Neural cell (in vitro differentiated cells): ENCODE measurements at regions not wholly inside any gene's neighbourhood (a gene's known extent, or its start where the extent isn't known, plus 50 kb on each side); places are given as distances from the start of the nearest gene placed in this dataset.
A peak's percentile ranks its signal among the peaks of the same experiment; 100 is the strongest.

Experiments
- H2AFZ ChIP-seq: fragments of 200-600, 300-800 bp; sonication (generic), shearing (Covaris generic); 2 replicates; pipeline ENCODE4 v1.6.0; 2014; ENCODE audit warnings: low read depth, mild to moderate bottlenecking, antibody characterized with exemption, low read length, moderate library complexity
- H3F3A ChIP-seq: fragments of 200-600 bp; shearing (Covaris generic); 2 replicates; pipeline ENCODE4 v1.6.1; 2016; ENCODE audit warnings: mild to moderate bottlenecking, moderate library complexity, mixed read lengths, antibody characterized with exemption, low read length; ENCODE audit not compliant: insufficient read depth, poor library complexity, severe bottlenecking
- H3K27ac ChIP-seq: fragments of 200-600, 300-800 bp; sonication (generic), shearing (Covaris generic); 2 replicates; pipeline ENCODE4 v1.5.1; 2014; ENCODE audit warnings: mild to moderate bottlenecking, low read length, moderate library complexity
- H3K27me3 ChIP-seq: fragments of 300-800, 200-600 bp; sonication (generic), shearing (Covaris generic); 2 replicates; pipeline ENCODE4 v1.6.0; 2014; ENCODE audit warnings: mild to moderate bottlenecking, low read depth, low read length, moderate library complexity; ENCODE audit not compliant: insufficient read depth
- H3K36me3 ChIP-seq: fragments of 300-800, 200-600 bp; sonication (generic), shearing (Covaris generic); 2 replicates; pipeline ENCODE4 v1.5.1; 2014; ENCODE audit warnings: mild to moderate bottlenecking, antibody characterized with exemption, low read length, moderate library complexity; ENCODE audit not compliant: insufficient read depth
- H3K4me2 ChIP-seq: fragments of 300-800, 200-600 bp; sonication (generic), shearing (Covaris generic); 2 replicates; pipeline ENCODE4 v1.6.0; 2014; ENCODE audit warnings: mild to moderate bottlenecking, low read length
- H3K4me3 ChIP-seq: fragments of 300-800, 200-600 bp; sonication (generic), shearing (Covaris generic); 2 replicates; pipeline ENCODE4 v1.5.1; 2014; ENCODE audit warnings: mild to moderate bottlenecking, low read length, moderate library complexity
- H3K79me2 ChIP-seq: fragments of 200-600 bp; shearing (Covaris generic); replicated peaks from 2 replicates; pipeline ENCODE4 v1.6.0; 2014; ENCODE audit warnings: mild to moderate bottlenecking, low read length, moderate library complexity; ENCODE audit not compliant: insufficient read depth
- H3K9ac ChIP-seq: fragments of 300-800, 200-600 bp; sonication (generic), shearing (Covaris generic); 2 replicates; pipeline ENCODE4 v1.6.1; 2016; ENCODE audit warnings: mild to moderate bottlenecking, low read length, mixed read lengths
- H3K9me2 ChIP-seq: fragments of 200-600 bp; shearing (Covaris generic); 2 replicates; pipeline ENCODE4 v1.6.1; 2016; ENCODE audit warnings: mild to moderate bottlenecking, low read length, mixed read lengths; ENCODE audit not compliant: insufficient read depth
- H3K9me3 ChIP-seq: fragments of 200-600, 300-800 bp; sonication (generic), shearing (Covaris generic); 2 replicates; pipeline ENCODE4 v1.6.1; 2016; ENCODE audit warnings: mild to moderate bottlenecking, mixed run types, low read length, moderate library complexity, mixed read lengths
- H4K20me1 ChIP-seq: fragments of 200-600 bp; shearing (Covaris generic); 2 replicates; pipeline ENCODE4 v1.6.1; 2016; ENCODE audit warnings: mild to moderate bottlenecking, mixed run types; ENCODE audit not compliant: insufficient read depth
- CTCF ChIP-seq: fragments of 450-650 bp; IDR thresholded peaks from 2 replicates; pipeline ENCODE4 v1.5.1; 2014; ENCODE audit warnings: antibody characterized with exemption, mild to moderate bottlenecking, moderate library complexity; ENCODE audit not compliant: poor library complexity, severe bottlenecking
- EP300 ChIP-seq: fragments of 450-650 bp; conservative IDR thresholded peaks from 2 replicates; pipeline ENCODE4 v1.6.1; 2014; ENCODE audit warnings: antibody characterized with exemption, mild to moderate bottlenecking, moderate library complexity; ENCODE audit not compliant: poor library complexity, severe bottlenecking
- EZH2 ChIP-seq: fragments of 200-600, 300-800 bp; shearing (Covaris generic), sonication (generic); IDR thresholded peaks from 2 replicates; pipeline ENCODE4 v1.6.1; 2014; ENCODE audit warnings: antibody characterized with exemption, low read length, borderline replicate concordance, mild to moderate bottlenecking; ENCODE audit not compliant: insufficient read depth, poor library complexity, severe bottlenecking
- MXI1 ChIP-seq: fragments of 450-650 bp; conservative IDR thresholded peaks from 2 replicates; pipeline ENCODE4 v1.6.1; 2014; ENCODE audit warnings: antibody characterized with exemption, mild to moderate bottlenecking; ENCODE audit not compliant: poor library complexity, severe bottlenecking
- POLR2AphosphoS5 ChIP-seq: IDR thresholded peaks from 2 replicates; pipeline ENCODE4 v1.6.1; 2012
- RAD21 ChIP-seq: fragments of 450-650 bp; conservative IDR thresholded peaks from 2 replicates; pipeline ENCODE4 v1.6.1; 2014; ENCODE audit warnings: antibody characterized with exemption, mild to moderate bottlenecking, moderate library complexity
- SMC3 ChIP-seq: fragments of 450-650 bp; conservative IDR thresholded peaks from 2 replicates; pipeline ENCODE4 v1.6.1; 2014; ENCODE audit warnings: antibody characterized with exemption, mild to moderate bottlenecking, moderate library complexity; ENCODE audit not compliant: poor library complexity
- TAF1 ChIP-seq: IDR thresholded peaks from 2 replicates; pipeline ENCODE4 v1.6.1; 2012; ENCODE audit warnings: low read depth
- TF ChIP-seq, protein P1 (sequence below): IDR thresholded peaks from 2 replicates; pipeline ENCODE4 v1.6.1; 2012; ENCODE audit warnings: borderline replicate concordance

DNA sequence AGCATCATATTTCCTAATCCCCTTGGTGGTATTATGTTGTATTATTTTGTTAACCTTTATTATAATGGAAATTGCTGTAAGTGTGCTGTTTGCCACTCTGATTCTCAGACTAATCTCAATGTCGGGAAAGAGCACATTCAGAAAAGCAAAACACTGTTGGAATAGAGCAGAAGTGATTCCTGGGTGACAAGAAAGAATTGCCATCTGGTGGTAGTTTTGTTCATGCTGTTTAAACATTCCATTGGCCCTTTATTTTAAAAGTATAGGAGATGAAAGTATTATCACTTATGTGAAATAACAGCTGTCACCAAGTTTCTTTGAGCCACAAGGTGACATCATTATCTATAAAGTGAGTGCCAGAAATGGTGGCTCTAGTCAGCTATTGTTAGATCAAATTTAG, 301.3 kb upstream of the SGCD start:
- H3K9me2 ChIP-seq, result no peaks in the 10 kb centered on the region
- no peaks in the 10 kb centered on the region for H3K9me3 ChIP-seq
- H4K20me1 ChIP-seq, result no peaks in the 10 kb centered on the region
- peak; percentile 47 for TF ChIP-seq RAD21
- TF ChIP-seq CTCF, result peak; percentile 43
- peak; percentile 59 for TF ChIP-seq SMC3
- no peak for TF ChIP-seq MXI1
- no peak for TF ChIP-seq EP300
- no peaks in the 10 kb centered on the region for H3K27me3 ChIP-seq
- H3K36me3 ChIP-seq, result no peaks in the 10 kb centered on the region
- H3K27ac ChIP-seq, result no peak overlapping the region
- H3K79me2 ChIP-seq, result no peaks in the 10 kb centered on the region
- no peak overlapping the region for H3K9ac ChIP-seq
- H2AFZ ChIP-seq, result no peak overlapping the region
- H3K4me3 ChIP-seq, result no peak overlapping the region
- H3K4me2 ChIP-seq, result no peak overlapping the region
- H3F3A ChIP-seq, result no peaks in the 10 kb centered on the region

- Histone ChIP-seq H3K4me2 (no peak overlapping the region), H4K20me1 (no peaks in the 10 kb centered on the region), H3K9ac (no peak overlapping the region), H2AFZ (no peak overlapping the region), H3K27ac (no peak overlapping the region), H3K27me3 (no peaks in the 10 kb centered on the region), H3K9me3 (no peaks in the 10 kb centered on the region), H3F3A (no peaks in the 10 kb centered on the region), H3K9me2 (no peaks in the 10 kb centered on the region), H3K36me3 (no peaks in the 10 kb centered on the region), H3K4me3 (no peak overlapping the region), H3K79me2 (no peaks in the 10 kb centered on the region)
- TF ChIP-seq CTCF (no peak), MXI1 (no peak), EZH2 (no peak), TAF1 (no peak), POLR2AphosphoS5 (no peak), EP300 (no peak), RAD21 (no peak), SMC3 (no peak)
- TF ChIP-seq, protein P1, sequence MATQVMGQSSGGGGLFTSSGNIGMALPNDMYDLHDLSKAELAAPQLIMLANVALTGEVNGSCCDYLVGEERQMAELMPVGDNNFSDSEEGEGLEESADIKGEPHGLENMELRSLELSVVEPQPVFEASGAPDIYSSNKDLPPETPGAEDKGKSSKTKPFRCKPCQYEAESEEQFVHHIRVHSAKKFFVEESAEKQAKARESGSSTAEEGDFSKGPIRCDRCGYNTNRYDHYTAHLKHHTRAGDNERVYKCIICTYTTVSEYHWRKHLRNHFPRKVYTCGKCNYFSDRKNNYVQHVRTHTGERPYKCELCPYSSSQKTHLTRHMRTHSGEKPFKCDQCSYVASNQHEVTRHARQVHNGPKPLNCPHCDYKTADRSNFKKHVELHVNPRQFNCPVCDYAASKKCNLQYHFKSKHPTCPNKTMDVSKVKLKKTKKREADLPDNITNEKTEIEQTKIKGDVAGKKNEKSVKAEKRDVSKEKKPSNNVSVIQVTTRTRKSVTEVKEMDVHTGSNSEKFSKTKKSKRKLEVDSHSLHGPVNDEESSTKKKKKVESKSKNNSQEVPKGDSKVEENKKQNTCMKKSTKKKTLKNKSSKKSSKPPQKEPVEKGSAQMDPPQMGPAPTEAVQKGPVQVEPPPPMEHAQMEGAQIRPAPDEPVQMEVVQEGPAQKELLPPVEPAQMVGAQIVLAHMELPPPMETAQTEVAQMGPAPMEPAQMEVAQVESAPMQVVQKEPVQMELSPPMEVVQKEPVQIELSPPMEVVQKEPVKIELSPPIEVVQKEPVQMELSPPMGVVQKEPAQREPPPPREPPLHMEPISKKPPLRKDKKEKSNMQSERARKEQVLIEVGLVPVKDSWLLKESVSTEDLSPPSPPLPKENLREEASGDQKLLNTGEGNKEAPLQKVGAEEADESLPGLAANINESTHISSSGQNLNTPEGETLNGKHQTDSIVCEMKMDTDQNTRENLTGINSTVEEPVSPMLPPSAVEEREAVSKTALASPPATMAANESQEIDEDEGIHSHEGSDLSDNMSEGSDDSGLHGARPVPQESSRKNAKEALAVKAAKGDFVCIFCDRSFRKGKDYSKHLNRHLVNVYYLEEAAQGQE, result no peak
These were observed 295.8 kb upstream of the SGCD start for GRCh38 chr5:156031181-156031580.
